Uterus (tissue), 2 donors: ENCODE measurements at regions not wholly inside any gene's neighbourhood (a gene's known extent, or its start where the extent isn't known, plus 50 kb on each side); places are given as distances from the start of the nearest gene placed in this dataset.

Experiments used
- POLR2A ChIP-seq, 2 donors: fragments of 450-650 bp; IDR thresholded peaks; one replicate each; pipeline ENCODE4 v1.6.1; 2016; ENCODE audit warnings: antibody characterized with exemption in 2 of 2, mild to moderate bottlenecking in 1 of 2, moderate library complexity in 1 of 2
- TF ChIP-seq, protein P1 (sequence below), 4 experiments: fragments of 200-600 bp in 2 of 4; fragments of 450-650 bp in 2 of 4; sonication (generic) in 2 of 4; IDR thresholded peaks; one replicate each; pipeline ENCODE4 v1.5.1; 2016 to 2019; ENCODE audit warnings: antibody characterized with exemption in 4 of 4, mild to moderate bottlenecking in 2 of 4, moderate library complexity in 1 of 4

GRCh38 chr3:165614337-165614736 lies 222.9 kb downstream of the BCHE start:
- TF ChIP-seq, protein P1, sequence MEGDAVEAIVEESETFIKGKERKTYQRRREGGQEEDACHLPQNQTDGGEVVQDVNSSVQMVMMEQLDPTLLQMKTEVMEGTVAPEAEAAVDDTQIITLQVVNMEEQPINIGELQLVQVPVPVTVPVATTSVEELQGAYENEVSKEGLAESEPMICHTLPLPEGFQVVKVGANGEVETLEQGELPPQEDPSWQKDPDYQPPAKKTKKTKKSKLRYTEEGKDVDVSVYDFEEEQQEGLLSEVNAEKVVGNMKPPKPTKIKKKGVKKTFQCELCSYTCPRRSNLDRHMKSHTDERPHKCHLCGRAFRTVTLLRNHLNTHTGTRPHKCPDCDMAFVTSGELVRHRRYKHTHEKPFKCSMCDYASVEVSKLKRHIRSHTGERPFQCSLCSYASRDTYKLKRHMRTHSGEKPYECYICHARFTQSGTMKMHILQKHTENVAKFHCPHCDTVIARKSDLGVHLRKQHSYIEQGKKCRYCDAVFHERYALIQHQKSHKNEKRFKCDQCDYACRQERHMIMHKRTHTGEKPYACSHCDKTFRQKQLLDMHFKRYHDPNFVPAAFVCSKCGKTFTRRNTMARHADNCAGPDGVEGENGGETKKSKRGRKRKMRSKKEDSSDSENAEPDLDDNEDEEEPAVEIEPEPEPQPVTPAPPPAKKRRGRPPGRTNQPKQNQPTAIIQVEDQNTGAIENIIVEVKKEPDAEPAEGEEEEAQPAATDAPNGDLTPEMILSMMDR (IDR thresholded peaks at IDR 0.05) = no peak
- TF ChIP-seq POLR2A (IDR thresholded peaks at IDR 0.05) = no peak
